Endothelial cell (in vitro differentiated cells): ENCODE measurements at regions not wholly inside any gene's neighbourhood (a gene's known extent, or its start where the extent isn't known, plus 50 kb on each side); places are given as distances from the start of the nearest gene placed in this dataset.

ENCODE experiments used
- DNase-seq: peaks from one replicate; pipeline ENCODE4 v3.0.0; 2021; ENCODE audit warnings: low spot score
- H3K27ac Mint-ChIP-seq: one replicate; pipeline ENCODE4 v1.8.0; 2021; ENCODE audit warnings: mixed read lengths, inconsistent platforms; ENCODE audit not compliant: unreplicated experiment
- H3K27me3 Mint-ChIP-seq: one replicate; pipeline ENCODE4 v1.8.0; 2021; ENCODE audit warnings: mild to moderate bottlenecking, moderate library complexity, mixed read lengths, inconsistent platforms; ENCODE audit not compliant: unreplicated experiment
- H3K36me3 Mint-ChIP-seq: one replicate; pipeline ENCODE4 v1.8.0; 2021; ENCODE audit warnings: mild to moderate bottlenecking, low read depth, mixed read lengths, inconsistent platforms; ENCODE audit not compliant: unreplicated experiment
- H3K4me1 Mint-ChIP-seq: one replicate; pipeline ENCODE4 v1.8.0; 2021; ENCODE audit warnings: mild to moderate bottlenecking, mixed read lengths, inconsistent platforms; ENCODE audit not compliant: unreplicated experiment
- H3K4me3 Mint-ChIP-seq: one replicate; pipeline ENCODE4 v1.8.0; 2021; ENCODE audit warnings: mild to moderate bottlenecking, mixed read lengths, inconsistent platforms; ENCODE audit not compliant: unreplicated experiment
- H3K9me3 Mint-ChIP-seq: one replicate; pipeline ENCODE4 v1.8.0; 2021; ENCODE audit warnings: mixed read lengths, inconsistent platforms; ENCODE audit not compliant: unreplicated experiment
- TF ChIP-seq, protein P1 (sequence below): fragments of 200-600 bp; sonication (generic); IDR thresholded peaks from one replicate; pipeline ENCODE4 v1.5.0; 2021; ENCODE audit warnings: antibody characterized with exemption; ENCODE audit not compliant: unreplicated experiment

DNA sequence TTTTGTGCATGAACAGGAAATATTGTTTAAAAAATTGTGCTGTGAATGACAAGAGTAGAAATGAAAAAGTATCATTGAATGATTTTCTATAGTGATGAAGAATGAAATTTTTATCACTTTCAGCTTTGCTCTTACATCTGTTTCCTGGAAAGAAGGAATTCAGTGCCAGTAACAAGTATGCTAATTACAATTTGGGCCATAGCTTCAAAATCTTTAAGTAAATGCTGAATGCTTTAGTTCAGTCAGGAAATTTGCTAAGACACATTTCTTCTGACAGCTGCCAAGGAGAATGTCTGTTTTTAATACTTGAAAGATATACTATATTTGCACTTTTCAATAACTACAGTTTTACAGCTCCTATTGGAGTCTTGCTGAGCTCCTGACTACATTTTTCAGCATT lies 203.7 kb upstream of the RSPO3 start:
- Mint-ChIP-seq H3K27me3 (no peaks in the 10 kb centered on the region), H3K27ac (no peak overlapping the region), H3K9me3 (no peaks in the 10 kb centered on the region), H3K4me1 (no peaks in the 10 kb centered on the region), H3K4me3 (no peak overlapping the region), H3K36me3 (no peaks in the 10 kb centered on the region)
- TF ChIP-seq, protein P1, sequence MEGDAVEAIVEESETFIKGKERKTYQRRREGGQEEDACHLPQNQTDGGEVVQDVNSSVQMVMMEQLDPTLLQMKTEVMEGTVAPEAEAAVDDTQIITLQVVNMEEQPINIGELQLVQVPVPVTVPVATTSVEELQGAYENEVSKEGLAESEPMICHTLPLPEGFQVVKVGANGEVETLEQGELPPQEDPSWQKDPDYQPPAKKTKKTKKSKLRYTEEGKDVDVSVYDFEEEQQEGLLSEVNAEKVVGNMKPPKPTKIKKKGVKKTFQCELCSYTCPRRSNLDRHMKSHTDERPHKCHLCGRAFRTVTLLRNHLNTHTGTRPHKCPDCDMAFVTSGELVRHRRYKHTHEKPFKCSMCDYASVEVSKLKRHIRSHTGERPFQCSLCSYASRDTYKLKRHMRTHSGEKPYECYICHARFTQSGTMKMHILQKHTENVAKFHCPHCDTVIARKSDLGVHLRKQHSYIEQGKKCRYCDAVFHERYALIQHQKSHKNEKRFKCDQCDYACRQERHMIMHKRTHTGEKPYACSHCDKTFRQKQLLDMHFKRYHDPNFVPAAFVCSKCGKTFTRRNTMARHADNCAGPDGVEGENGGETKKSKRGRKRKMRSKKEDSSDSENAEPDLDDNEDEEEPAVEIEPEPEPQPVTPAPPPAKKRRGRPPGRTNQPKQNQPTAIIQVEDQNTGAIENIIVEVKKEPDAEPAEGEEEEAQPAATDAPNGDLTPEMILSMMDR, result no peak
- no peak for DNase-seq

DNA sequence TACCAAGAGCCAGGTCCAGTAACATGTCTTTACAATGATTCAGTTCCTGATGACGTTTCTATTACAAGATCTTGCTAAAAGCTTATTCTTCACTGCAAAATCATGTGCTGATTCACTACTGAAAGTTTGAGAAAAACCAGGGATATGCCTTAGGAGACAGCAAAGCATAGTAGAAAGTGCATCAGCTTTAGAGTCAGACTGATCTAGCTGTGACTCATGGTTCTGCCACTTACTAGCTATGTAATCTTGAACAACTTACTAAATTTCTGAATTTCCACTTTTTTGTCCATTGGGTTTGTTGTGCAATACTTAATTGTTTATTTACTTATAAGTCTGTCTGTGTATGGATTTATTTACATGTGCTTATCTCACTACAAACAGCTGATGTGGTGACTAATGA lies 198.5 kb upstream of the RSPO3 start:
- TF ChIP-seq, protein P1, result no peak
- Mint-ChIP-seq H3K4me1 (no peaks in the 10 kb centered on the region), H3K9me3 (no peaks in the 10 kb centered on the region), H3K27me3 (no peaks in the 10 kb centered on the region), H3K27ac (no peak overlapping the region), H3K36me3 (no peaks in the 10 kb centered on the region), H3K4me3 (no peak overlapping the region)
- no peak for DNase-seq

DNA sequence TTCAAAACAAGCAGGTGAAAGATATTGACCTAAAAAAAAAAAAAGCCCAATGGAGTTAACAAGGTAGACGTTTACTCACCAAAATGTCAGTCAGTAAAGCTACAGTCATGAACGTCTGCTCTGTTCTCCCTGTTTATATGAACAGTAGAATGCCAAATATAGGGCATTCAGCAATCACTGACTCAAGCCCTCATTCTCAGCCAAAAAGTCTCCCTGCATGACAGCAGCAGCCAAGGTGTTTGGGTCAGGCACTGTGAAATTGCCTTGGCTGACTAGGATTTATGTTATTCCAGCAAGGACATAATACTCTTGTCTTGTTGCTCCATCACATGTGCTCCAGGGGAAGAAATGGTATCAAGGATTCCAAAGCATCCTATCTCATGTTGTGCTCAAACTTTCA lies 194.7 kb upstream of the RSPO3 start:
- Mint-ChIP-seq H3K9me3 (no peaks in the 10 kb centered on the region), H3K36me3 (no peaks in the 10 kb centered on the region), H3K4me1 (no peaks in the 10 kb centered on the region), H3K4me3 (no peak overlapping the region), H3K27me3 (no peaks in the 10 kb centered on the region), H3K27ac (no peak overlapping the region)
- TF ChIP-seq, protein P1, result no peak
- DNase-seq, result no peak

DNA sequence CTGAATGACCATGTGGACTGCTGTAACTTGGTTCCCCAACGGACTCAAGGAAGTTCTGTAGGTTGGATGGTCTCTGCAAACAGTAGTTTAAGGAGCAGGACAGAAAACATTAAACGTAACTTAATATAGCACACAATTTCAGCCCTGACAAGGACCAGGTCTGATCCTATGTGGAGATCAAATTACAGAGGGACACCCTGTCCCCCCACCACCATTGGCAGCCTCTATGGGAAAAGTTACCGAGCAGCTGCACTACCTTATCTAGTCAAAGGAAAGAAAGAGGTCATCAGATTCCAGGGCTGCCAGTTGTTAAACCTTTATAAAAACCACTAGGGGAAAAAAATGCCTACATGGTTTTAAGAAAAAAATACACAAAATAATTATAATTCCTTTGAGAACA lies 191.5 kb upstream of the RSPO3 start:
- DNase-seq, result no peak
- TF ChIP-seq, protein P1, result no peak
- H3K27me3 Mint-ChIP-seq, result no peaks in the 10 kb centered on the region
- no peak overlapping the region for H3K4me3 Mint-ChIP-seq
- H3K36me3 Mint-ChIP-seq, result no peaks in the 10 kb centered on the region
- no peak overlapping the region for H3K27ac Mint-ChIP-seq
- H3K4me1 Mint-ChIP-seq, result no peaks in the 10 kb centered on the region
- no peaks in the 10 kb centered on the region for H3K9me3 Mint-ChIP-seq

DNA sequence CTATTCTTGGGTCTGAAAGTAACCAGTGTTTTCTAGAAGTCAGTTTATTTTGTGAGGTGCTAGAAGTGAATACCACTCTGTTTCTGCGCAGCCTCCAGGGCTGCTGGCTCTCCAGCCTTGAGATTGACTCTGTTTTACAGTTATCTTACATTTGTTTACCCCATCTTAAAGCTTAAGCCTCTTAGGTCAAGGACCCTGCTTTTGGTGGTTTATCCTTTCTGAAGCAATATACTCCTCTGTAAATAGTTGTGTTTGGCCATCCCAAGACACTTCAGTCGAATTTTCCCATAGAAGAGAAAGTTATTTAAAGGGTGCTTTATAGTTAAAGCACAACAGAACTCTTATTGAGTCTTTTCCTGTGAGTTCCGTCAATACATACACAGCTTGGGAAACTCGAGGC lies 190.6 kb upstream of the RSPO3 start:
- Mint-ChIP-seq H3K4me1 (no peaks in the 10 kb centered on the region), H3K27ac (no peak overlapping the region), H3K36me3 (no peaks in the 10 kb centered on the region), H3K27me3 (no peaks in the 10 kb centered on the region), H3K4me3 (no peak overlapping the region), H3K9me3 (no peaks in the 10 kb centered on the region)
- no peak for DNase-seq
- TF ChIP-seq, protein P1, result no peak
